ENCODE measurements at regions not wholly inside any gene's neighbourhood (a gene's known extent, or its start where the extent isn't known, plus 50 kb on each side); places are given as distances from the start of the nearest gene placed in this dataset.
A peak's percentile ranks its signal among the peaks of the same experiment; 100 is the strongest.

DNA sequence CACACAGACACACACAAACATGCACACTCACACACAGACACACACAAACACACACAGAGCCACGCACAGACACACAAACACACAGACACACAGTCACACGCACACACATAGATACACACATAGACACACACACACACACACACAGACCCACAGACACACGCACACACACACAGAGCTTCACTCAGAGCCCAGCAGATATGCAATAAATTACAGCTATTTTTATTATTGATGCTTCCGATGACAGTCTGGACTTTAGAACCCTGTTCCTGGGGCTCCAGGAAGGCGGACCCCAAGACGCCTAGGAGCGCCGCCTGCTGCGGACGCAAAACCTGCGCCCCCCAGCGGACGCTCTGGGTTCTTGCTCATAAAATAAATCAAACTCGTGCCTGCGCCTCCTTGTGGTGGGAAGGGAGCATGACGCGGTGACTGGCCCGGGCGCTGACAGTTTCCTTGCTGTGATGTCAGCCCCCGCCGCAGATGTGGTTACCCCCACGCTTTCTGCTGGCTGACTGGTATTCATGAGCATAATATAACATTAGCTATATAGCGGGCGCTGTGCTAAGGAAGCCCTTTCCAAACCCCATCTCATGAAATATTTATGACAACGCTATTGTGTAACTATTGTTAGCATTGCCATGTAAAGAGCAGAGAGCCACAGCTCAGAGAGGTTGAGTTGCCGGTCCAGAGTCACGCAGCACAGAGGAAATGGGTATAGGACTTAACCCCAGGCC is 64.4 kb upstream of the TM9SF2 start:
- peak; percentile 89 for DNase-seq (ENCODE audit: low read depth)

DNA sequence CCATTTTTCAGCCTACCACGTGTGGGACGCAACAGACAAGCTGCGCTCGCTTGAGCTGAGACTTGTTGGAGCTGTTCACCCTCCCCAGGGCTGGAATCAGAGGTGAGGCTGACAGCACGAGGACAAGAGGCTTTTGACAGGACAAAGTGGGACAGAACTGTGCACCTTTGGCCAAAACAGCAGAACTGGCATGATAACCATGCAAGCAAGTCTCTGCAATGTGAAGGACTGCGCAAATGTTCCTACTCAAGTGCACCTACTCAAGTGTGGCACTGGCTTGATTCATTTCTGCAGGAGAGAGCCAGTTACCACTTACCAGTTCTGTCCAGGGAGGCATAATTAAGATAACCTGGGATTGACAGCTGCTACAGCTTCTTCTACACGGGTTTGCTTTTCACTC is 62.2 kb upstream of the TM9SF2 start:
- DNase-seq (ENCODE audit: low read depth): no peak

DNA sequence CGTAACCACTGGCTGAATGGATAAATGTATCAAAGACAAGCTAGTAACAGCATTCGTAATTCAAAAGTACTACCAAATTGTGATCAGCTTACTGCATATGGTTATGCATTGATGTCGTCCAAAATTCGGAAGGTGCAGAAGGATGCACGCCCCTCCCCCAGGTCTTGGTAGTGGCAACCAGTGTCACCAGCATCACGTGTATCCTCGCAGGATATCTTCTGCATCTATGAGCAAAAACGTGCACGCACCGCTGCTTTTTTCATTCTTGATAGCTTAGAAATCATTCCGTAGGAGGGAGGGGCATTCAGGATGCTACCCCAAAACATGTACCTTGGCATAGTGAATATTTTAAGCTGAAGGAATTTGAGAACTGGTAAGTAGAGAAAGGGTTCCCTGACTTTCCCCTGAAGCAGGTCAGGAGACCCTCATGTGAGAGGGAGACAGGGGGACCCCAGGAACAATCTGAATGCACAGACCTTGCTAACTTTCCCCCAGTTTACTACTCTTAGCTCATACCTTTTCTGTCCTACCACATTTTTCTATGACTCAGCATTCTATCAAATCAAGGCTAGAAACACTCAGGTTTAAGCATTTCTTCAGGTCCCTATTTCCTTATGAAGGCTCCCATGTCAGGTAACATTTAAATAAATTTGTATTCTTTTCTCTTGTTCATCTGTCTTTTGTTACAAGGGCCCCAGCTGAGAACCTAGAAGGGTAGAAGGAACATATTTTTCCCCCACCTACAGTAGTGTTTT is 61.2 kb upstream of the TM9SF2 start:
- no peak for DNase-seq (ENCODE audit: low read depth)

DNA sequence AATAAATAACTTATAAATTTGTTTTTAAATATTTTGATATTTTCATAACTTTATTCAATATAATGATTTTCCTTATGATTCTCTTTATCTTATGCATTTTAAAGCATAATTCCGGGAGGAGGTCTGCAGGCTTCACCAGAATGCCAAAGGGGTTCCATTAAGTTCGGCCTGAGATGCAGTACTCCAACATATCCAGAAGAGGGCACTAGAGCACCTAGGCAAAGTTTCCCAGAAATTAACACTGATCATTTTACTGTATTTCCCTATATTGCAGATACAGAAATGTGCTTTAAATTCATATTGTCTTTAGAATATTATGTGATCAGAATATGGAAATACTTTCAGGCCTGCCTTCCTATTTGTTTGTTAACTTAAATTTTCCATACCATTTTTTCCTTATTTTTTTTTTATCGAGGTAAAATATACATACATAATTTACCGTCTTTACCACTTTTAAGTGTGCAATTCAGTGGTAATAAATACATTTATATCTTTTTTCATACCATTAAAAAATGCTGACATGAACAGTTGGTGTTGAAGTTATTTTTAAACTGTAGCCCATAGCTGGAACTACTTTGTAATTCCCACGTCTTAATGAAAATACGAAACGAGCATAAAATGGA is 58.9 kb upstream of the TM9SF2 start:
- DNase-seq (ENCODE audit: low read depth): no peak

DNA sequence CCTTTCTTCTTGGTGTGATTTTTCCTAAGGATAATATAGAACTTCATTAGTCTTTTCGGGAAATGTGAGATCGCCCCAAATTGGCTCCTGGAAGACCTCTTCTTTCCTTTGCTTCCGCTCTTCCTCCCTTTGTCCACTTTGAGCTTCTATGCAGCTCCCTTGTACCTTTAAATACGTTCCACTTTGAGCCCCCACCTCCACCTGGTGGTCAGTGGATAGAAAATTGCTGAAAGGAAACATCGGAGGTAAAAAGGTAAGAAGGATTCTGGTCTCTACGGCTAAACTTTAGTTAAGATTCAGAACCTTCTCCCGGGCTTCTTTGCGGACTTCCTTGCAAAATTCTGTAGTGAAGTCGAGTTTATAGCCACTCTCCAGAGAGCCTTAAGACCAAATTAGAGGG is 55.0 kb upstream of the TM9SF2 start:
- no peak for DNase-seq (ENCODE audit: low read depth)

DNA sequence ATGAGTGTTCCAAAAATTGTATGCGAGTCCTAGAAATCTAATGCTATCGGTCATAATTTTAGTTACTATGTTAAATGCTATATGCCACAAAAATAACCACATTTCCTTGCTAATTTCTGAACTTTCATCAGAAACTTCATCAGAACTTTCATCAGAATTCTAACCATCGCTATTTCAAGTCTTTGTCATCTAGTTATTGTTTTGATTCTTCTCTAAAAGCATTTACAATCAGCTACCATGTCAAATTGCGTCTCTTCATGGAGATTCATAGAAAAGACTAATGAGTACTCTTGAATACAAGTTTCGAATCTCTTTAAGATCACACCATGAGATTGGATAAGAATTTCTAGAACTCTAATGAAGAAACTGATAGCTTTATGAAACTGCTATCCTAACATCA is 52.7 kb upstream of the TM9SF2 start:
- DNase-seq (ENCODE audit: low read depth): no peak

DNA sequence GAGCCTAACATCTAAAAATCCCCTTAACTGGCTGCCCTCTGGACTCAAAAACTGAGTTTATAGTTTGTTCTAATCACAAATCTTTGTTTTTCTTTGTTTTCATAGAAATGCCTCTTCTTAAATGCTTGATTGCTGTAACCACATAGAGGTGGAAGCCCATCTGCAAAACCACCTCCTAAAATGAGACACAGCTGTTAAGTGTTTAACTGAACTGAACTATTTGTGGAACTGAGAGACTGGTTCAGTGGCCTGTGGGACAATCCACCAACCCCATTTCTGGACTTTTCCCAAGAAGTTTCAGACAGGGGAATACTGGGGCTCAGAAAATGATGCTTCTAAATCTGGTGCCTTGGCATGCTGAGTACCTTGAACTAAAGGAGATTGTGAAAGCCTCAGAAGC is 50.9 kb upstream of the TM9SF2 start:
- DNase-seq (ENCODE audit: low read depth): no peak

All from stimulated activated CD8-positive, alpha-beta memory T cell treated with anti-CD3 and anti-CD28 coated beads, Interleukin-12 subunit alpha, Interleukin-12 subunit beta, amount 100 ng/mL, for 4 hours (primary cell).